ENCODE measurements at regions not wholly inside any gene's neighbourhood (a gene's known extent, or its start where the extent isn't known, plus 50 kb on each side); places are given as distances from the start of the nearest gene placed in this dataset.

- no peaks in the 10 kb centered on the region for H3K4me1 ChIP-seq
- no peak overlapping the region for H3K4me3 ChIP-seq
- 54 to 69% methylated on average over 4 of the region's 4 CpGs for WGBS, 2 donors
- DNase-seq (no peak), ATAC-seq (no peak)
- no peak for TF ChIP-seq CTCF (IDR thresholded peaks at IDR 0.05)
- no peaks in the 10 kb centered on the region for H3K27me3 ChIP-seq
- no peak overlapping the region for H3K27ac ChIP-seq
- peaks cover 0 to 15% (median 0%) of the 10 kb centered on the region in 11 donors for H3K9me3 ChIP-seq
- intact Hi-C loops (cut with DNase I) = no loop called here
- no peaks in the 10 kb centered on the region for H3K36me3 ChIP-seq
Measured at GRCh38 chr21:15401331-15401730, 328.5 kb upstream of the USP25 start.

GRCh38 chr21:15405214-15405613, 324.6 kb upstream of the USP25 start:
- Histone ChIP-seq H3K9me3 (peaks cover 0 to 12% (median 0%) of the 10 kb centered on the region in 11 donors), H3K27ac (no peak overlapping the region), H3K4me3 (no peak overlapping the region), H3K36me3 (no peaks in the 10 kb centered on the region), H3K27me3 (no peaks in the 10 kb centered on the region), H3K4me1 (no peaks in the 10 kb centered on the region)
- no peak for TF ChIP-seq CTCF (IDR thresholded peaks at IDR 0.05)
- ATAC-seq (no peak), DNase-seq (no peak)
- intact Hi-C loops (cut with DNase I) = no loop called here

- TF ChIP-seq CTCF (IDR thresholded peaks at IDR 0.05) = no peak
- intact Hi-C loops (cut with DNase I) = no loop called here
- no peaks in the 10 kb centered on the region for H3K27me3 ChIP-seq
Measured at GRCh38 chr21:15406791-15407190, 323.0 kb upstream of the USP25 start.

GRCh38 chr21:15407585-15407984, 322.2 kb upstream of the USP25 start:
- no peak for TF ChIP-seq CTCF (IDR thresholded peaks at IDR 0.05)
- H3K27me3 ChIP-seq = no peaks in the 10 kb centered on the region
- no peaks in the 10 kb centered on the region for H3K4me1 ChIP-seq
- H3K4me3 ChIP-seq = no peak overlapping the region
- intact Hi-C loops (cut with DNase I) = no loop called here
- H3K9me3 ChIP-seq = peaks cover 0 to 10% (median 0%) of the 10 kb centered on the region in 11 donors
- DNase-seq (no peak), ATAC-seq (no peak)
- 86 to 90% methylated on average over 5 of the region's 5 CpGs for WGBS, 2 donors
- no peaks in the 10 kb centered on the region for H3K36me3 ChIP-seq
- H3K27ac ChIP-seq = no peak overlapping the region

More at GRCh38 chr21:15406791-15407190, 323.0 kb upstream of the USP25 start:
- no peaks in the 10 kb centered on the region for H3K36me3 ChIP-seq
- WGBS, 2 donors = 88% methylated on average over 4 of the region's 4 CpGs
- no peaks in the 10 kb centered on the region for H3K4me1 ChIP-seq
- ATAC-seq (no peak), DNase-seq (no peak)
- H3K27ac ChIP-seq = no peak overlapping the region
- no peak overlapping the region for H3K4me3 ChIP-seq
- peaks cover 0 to 12% (median 0%) of the 10 kb centered on the region in 11 donors for H3K9me3 ChIP-seq
